ENCODE measurements at regions not wholly inside any gene's neighbourhood (a gene's known extent, or its start where the extent isn't known, plus 50 kb on each side); places are given as distances from the start of the nearest gene placed in this dataset.

- Histone ChIP-seq H3K4me3 (ENCODE audit: low read length) (no peak overlapping the region), H3K9me2 (replicated peaks; ENCODE audit: control insufficient read depth, low read length) (no peaks in the 10 kb centered on the region), H3K79me2 (ENCODE audit: control insufficient read depth, low read length) (no peaks in the 10 kb centered on the region), H3F3A (ENCODE audit: control insufficient read depth, insufficient read depth) (no peaks in the 10 kb centered on the region), H3K9me3 (ENCODE audit: control insufficient read depth, insufficient read depth, low read length) (no peaks in the 10 kb centered on the region), H3K4me2 (ENCODE audit: low read length) (no peak overlapping the region), H3K27ac (ENCODE audit: low read depth, low read length) (no peak overlapping the region), H3K36me3 (ENCODE audit: control insufficient read depth, low read length) (no peaks in the 10 kb centered on the region), H4K20me1 (ENCODE audit: control insufficient read depth, insufficient read depth, low read depth, low read length) (no peaks in the 10 kb centered on the region), H3K4me1 (ENCODE audit: control insufficient read depth, low read length) (no peaks in the 10 kb centered on the region), H3K27me3 (ENCODE audit: control insufficient read depth, low read length) (no peaks in the 10 kb centered on the region)
- TF ChIP-seq, protein P1, sequence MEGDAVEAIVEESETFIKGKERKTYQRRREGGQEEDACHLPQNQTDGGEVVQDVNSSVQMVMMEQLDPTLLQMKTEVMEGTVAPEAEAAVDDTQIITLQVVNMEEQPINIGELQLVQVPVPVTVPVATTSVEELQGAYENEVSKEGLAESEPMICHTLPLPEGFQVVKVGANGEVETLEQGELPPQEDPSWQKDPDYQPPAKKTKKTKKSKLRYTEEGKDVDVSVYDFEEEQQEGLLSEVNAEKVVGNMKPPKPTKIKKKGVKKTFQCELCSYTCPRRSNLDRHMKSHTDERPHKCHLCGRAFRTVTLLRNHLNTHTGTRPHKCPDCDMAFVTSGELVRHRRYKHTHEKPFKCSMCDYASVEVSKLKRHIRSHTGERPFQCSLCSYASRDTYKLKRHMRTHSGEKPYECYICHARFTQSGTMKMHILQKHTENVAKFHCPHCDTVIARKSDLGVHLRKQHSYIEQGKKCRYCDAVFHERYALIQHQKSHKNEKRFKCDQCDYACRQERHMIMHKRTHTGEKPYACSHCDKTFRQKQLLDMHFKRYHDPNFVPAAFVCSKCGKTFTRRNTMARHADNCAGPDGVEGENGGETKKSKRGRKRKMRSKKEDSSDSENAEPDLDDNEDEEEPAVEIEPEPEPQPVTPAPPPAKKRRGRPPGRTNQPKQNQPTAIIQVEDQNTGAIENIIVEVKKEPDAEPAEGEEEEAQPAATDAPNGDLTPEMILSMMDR (IDR thresholded peaks at IDR 0.05; ENCODE audit: low read depth, low read length, poor library complexity, severe bottlenecking) = no peak
- no peak for TF ChIP-seq EZH2phosphoT487 (IDR thresholded peaks at IDR 0.05; ENCODE audit: borderline replicate concordance, low read length)
These were observed 447.8 kb upstream of the GOT2 start for GRCh38 chr16:59181821-59182420.

DNA sequence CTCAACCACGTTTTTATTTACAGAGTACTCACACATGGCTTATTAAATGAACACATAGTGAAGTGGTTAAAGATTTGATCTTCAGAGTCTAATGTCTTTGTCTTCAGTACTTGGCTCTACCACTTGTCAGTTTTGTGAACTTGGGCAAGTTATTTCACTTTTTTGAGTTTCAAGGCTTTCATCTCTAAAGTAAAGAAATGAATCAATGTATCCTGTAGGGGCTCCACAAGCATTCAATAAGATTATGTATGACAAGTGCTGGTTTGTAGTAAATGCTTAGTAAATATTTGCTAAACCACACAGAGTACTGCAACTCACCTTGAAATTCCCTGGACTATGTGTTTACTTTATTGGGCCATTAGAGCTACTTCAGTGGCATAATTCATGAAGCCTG lies 446.0 kb upstream of the GOT2 start:
- H3K4me2 ChIP-seq (ENCODE audit: low read length) = no peak overlapping the region
- H3F3A ChIP-seq (ENCODE audit: control insufficient read depth, insufficient read depth) = no peaks in the 10 kb centered on the region
- H3K9me3 ChIP-seq (ENCODE audit: control insufficient read depth, insufficient read depth, low read length) = no peaks in the 10 kb centered on the region
- TF ChIP-seq, protein P1 (IDR thresholded peaks at IDR 0.05; ENCODE audit: low read depth, low read length, poor library complexity, severe bottlenecking) = no peak
- TF ChIP-seq EZH2phosphoT487 (IDR thresholded peaks at IDR 0.05; ENCODE audit: borderline replicate concordance, low read length) = no peak
- no peaks in the 10 kb centered on the region for H3K4me1 ChIP-seq (ENCODE audit: control insufficient read depth, low read length)
- H3K4me3 ChIP-seq (ENCODE audit: low read length) = no peak overlapping the region
- no peaks in the 10 kb centered on the region for H3K9me2 ChIP-seq (replicated peaks; ENCODE audit: control insufficient read depth, low read length)
- H3K36me3 ChIP-seq (ENCODE audit: control insufficient read depth, low read length) = no peaks in the 10 kb centered on the region
- no peak overlapping the region for H3K27ac ChIP-seq (ENCODE audit: low read depth, low read length)
- H3K79me2 ChIP-seq (ENCODE audit: control insufficient read depth, low read length) = no peaks in the 10 kb centered on the region
- H4K20me1 ChIP-seq (ENCODE audit: control insufficient read depth, insufficient read depth, low read depth, low read length) = no peaks in the 10 kb centered on the region
- H3K27me3 ChIP-seq (ENCODE audit: control insufficient read depth, low read length) = no peaks in the 10 kb centered on the region

DNA sequence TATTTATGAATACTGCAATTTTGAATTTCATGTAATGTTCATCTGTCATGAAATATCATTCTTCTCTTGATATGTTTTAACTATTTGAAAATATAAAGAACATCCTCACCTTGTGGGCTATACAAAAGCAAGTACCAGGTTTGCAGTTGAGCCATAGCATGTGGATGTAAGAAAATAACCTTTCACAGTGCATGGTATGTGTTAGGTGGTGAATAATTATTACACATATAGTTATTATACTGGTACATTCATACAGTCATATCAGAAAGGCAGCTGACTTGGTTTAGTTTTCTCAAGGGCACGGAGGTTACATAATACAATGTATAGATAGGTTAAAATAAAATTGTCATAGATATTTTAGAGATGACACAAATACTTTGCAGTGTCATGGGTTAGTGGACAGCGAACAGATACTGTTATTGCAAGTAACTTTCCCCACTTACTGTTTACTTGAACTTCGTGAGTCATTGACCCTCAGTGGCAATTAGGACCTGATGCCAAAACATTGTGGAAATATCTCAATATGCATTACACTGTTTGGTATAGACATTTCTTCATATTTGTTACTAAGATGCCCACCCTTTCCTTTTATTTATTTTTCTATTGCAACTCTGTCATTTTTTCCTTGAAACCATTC lies 445.4 kb upstream of the GOT2 start:
- no peak overlapping the region for H3K4me3 ChIP-seq (ENCODE audit: low read length)
- no peaks in the 10 kb centered on the region for H3K36me3 ChIP-seq (ENCODE audit: control insufficient read depth, low read length)
- no peaks in the 10 kb centered on the region for H3K9me3 ChIP-seq (ENCODE audit: control insufficient read depth, insufficient read depth, low read length)
- TF ChIP-seq EZH2phosphoT487 (IDR thresholded peaks at IDR 0.05; ENCODE audit: borderline replicate concordance, low read length) = no peak
- TF ChIP-seq, protein P1 (IDR thresholded peaks at IDR 0.05; ENCODE audit: low read depth, low read length, poor library complexity, severe bottlenecking) = no peak
- H3K4me2 ChIP-seq (ENCODE audit: low read length) = no peak overlapping the region
- H3K27ac ChIP-seq (ENCODE audit: low read depth, low read length) = no peak overlapping the region
- no peaks in the 10 kb centered on the region for H3K79me2 ChIP-seq (ENCODE audit: control insufficient read depth, low read length)
- no peaks in the 10 kb centered on the region for H3F3A ChIP-seq (ENCODE audit: control insufficient read depth, insufficient read depth)
- no peaks in the 10 kb centered on the region for H3K4me1 ChIP-seq (ENCODE audit: control insufficient read depth, low read length)
- no peaks in the 10 kb centered on the region for H3K9me2 ChIP-seq (replicated peaks; ENCODE audit: control insufficient read depth, low read length)
- no peaks in the 10 kb centered on the region for H4K20me1 ChIP-seq (ENCODE audit: control insufficient read depth, insufficient read depth, low read depth, low read length)
- H3K27me3 ChIP-seq (ENCODE audit: control insufficient read depth, low read length) = no peaks in the 10 kb centered on the region

All from DOHH2 (cell line).